ENCODE measurements at regions not wholly inside any gene's neighbourhood (a gene's known extent, or its start where the extent isn't known, plus 50 kb on each side); places are given as distances from the start of the nearest gene placed in this dataset.

- TF ChIP-seq CTCF (IDR thresholded peaks at IDR 0.05; ENCODE audit: control extremely low read depth in 1 of 3, insufficient read depth in 1 of 3, low read depth in 1 of 3, low read length in 3 of 3) (no peak), ATF3 (IDR thresholded peaks at IDR 0.05; ENCODE audit: insufficient read depth, low read depth, low read length) (no peak), SIX5 (IDR thresholded peaks at IDR 0.05; ENCODE audit: low read depth, low read length) (no peak)
These were observed 281.9 kb downstream of the TENT4A start (continued) for GRCh38 chr5:6995115-6995514.

Data from H1 (cell line).